Activated T-cell treated with anti-CD3 and anti-CD28 coated beads, Interleukin-2, amount 50 U/mL, for 24 hours (primary cell): ENCODE measurements at regions not wholly inside any gene's neighbourhood (a gene's known extent, or its start where the extent isn't known, plus 50 kb on each side); places are given as distances from the start of the nearest gene placed in this dataset.

ENCODE experiments used
- DNase-seq: peaks from one replicate; pipeline ENCODE4 v3.0.0-alpha.2; 2020
- H3K27ac Mint-ChIP-seq: 2 replicates; pipeline ENCODE4 v1.8.0; 2020; ENCODE audit warnings: mild to moderate bottlenecking, mixed read lengths
- H3K27me3 Mint-ChIP-seq: 2 replicates; pipeline ENCODE4 v1.8.0; 2020; ENCODE audit warnings: mixed read lengths
- H3K36me3 Mint-ChIP-seq: 2 replicates; pipeline ENCODE4 v1.8.0; 2020; ENCODE audit warnings: low read depth, mixed read lengths
- H3K4me1 Mint-ChIP-seq: 2 replicates; pipeline ENCODE4 v1.8.0; 2020; ENCODE audit warnings: low read depth, mixed read lengths
- H3K4me3 Mint-ChIP-seq: 2 replicates; pipeline ENCODE4 v1.8.0; 2020; ENCODE audit warnings: mild to moderate bottlenecking, moderate library complexity, mixed read lengths
- H3K9me3 Mint-ChIP-seq: 2 replicates; pipeline ENCODE4 v1.8.0; 2020; ENCODE audit warnings: mixed read lengths

DNA sequence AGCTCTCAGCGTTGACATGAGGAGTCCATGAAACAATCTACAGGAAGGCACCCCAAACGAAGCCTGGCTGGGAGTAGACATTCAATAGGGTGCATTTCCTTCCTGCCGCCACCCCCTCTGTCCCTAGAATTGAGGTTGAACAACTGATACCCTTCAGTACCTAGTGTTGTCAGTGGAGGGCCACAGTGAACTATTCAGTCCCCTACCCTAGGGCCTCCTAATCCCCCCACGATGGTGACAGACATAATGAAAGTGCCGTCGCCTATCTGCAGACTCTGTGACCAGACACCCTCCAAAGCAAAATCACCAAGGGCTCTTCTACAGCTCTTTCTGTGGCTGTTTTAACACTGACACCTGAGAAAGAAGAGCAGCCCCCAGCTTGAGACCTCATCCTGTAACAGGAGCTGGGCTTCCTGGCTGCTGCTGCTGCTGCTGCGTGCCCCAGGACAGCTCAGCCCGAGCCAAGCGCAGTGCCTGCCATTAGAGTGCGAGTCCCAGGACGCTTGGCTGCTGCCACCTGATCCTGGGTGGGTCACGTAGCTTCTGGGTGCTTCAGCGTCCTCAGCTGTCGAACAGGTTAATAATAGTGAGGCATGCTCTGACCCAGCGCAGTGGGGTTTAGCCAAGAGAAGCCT, 183.0 kb downstream of the ZBTB18 start:
- Mint-ChIP-seq H3K9me3 (no peaks in the 10 kb centered on the region), H3K4me3 (no peak overlapping the region), H3K4me1 (peaks cover 5% of the 10 kb centered on the region), H3K27ac (no peak overlapping the region), H3K36me3 (no peaks in the 10 kb centered on the region), H3K27me3 (peaks cover 6% of the 10 kb centered on the region)
- DNase-seq = no peak

DNA sequence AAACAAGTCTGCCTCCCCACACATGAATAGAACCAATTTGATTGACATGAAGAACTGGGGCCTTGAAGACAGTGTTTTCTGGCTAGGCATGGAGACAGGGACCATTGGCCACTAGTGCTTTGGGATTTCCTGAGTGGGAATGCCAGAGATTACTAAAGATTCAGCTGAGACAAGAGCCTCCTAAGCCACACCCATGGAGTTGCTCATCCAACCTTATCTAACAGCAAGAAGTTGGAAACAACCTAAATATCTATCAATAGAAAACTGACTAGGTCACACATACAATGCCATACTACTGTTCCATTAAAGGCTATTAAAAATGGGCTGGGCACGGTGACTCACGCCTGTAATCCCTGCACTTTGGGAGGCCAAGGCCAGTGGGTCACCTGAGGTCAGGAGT, 184.1 kb downstream of the ZBTB18 start:
- no peak overlapping the region for H3K4me3 Mint-ChIP-seq
- no peaks in the 10 kb centered on the region for H3K36me3 Mint-ChIP-seq
- no peak for DNase-seq
- H3K4me1 Mint-ChIP-seq = peaks cover 12% of the 10 kb centered on the region
- no peaks in the 10 kb centered on the region for H3K9me3 Mint-ChIP-seq
- peaks cover 6% of the 10 kb centered on the region for H3K27me3 Mint-ChIP-seq
- H3K27ac Mint-ChIP-seq = no peak overlapping the region

DNA sequence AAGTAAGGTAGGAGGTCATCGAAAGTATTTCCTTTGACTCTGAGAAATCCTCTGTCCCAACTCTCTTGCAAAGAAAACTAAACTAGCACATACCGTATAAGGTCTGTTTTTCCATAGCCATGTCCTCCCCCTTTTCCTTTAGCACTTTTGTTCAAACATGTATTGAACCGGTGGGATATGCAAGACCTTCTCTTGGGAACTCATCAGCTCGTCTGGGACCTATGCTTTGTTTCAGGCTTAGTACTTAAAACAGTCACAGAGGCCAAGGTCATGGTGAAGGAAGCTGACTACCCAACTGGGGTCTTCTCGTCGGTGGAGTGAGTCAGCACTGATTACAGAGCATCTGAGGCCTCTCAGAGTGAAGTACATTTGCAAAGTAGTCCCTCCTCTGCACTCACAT, 185.0 kb downstream of the ZBTB18 start:
- DNase-seq = no peak
- Mint-ChIP-seq H3K36me3 (no peaks in the 10 kb centered on the region), H3K4me3 (no peak overlapping the region)

DNA sequence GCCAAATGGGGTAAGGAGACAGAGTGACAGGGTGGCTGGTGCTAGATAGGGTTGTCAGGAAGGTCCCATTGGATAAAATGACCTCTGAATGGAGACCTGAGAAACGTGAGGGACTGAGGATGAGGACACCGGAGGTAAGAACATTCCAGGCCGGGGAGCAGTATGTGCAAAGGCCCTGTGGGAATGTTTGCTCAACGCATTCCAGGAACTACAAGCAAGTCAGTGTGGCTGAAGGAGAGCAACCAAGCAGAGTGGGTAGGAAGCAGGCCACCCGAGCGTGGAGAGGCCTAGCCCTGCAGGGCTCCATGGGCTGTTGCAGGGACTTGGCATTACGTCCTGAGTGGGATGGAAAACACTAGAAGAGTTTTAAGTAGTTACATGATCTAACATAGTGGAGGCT, 185.6 kb downstream of the ZBTB18 start:
- H3K9me3 Mint-ChIP-seq = no peaks in the 10 kb centered on the region
- H3K27ac Mint-ChIP-seq = no peak overlapping the region
- peaks cover 12% of the 10 kb centered on the region for H3K4me1 Mint-ChIP-seq
- DNase-seq = no peak
- H3K36me3 Mint-ChIP-seq = no peaks in the 10 kb centered on the region
- H3K27me3 Mint-ChIP-seq = peaks cover 3% of the 10 kb centered on the region
- no peak overlapping the region for H3K4me3 Mint-ChIP-seq

More for the DNA sequence above, 185.0 kb downstream of the ZBTB18 start:
- Mint-ChIP-seq H3K4me1 (peaks cover 12% of the 10 kb centered on the region), H3K27me3 (peaks cover 4% of the 10 kb centered on the region), H3K27ac (no peak overlapping the region), H3K9me3 (no peaks in the 10 kb centered on the region)

DNA sequence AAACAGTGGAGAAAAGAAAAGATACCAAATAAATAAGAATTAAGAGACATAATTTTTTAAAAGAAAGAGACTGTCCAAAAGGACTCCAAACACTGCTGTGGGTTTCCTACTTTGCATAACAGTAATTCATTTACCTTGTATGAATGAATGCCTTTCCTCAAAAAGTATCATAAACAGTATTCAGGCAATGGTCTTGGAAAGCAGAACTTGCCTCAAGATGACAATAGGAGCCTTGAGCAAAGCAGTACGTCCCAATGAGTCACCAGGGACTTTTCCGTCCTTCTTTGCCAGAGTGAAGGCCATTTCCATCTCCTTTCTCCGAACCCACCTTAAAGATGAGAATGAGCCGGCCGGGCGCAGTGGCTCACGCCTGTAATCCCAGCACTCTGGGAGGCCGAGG, 186.4 kb downstream of the ZBTB18 start:
- DNase-seq = no peak
- no peaks in the 10 kb centered on the region for H3K27me3 Mint-ChIP-seq
- H3K27ac Mint-ChIP-seq = no peak overlapping the region
- no peak overlapping the region for H3K4me3 Mint-ChIP-seq
- peaks cover 17% of the 10 kb centered on the region for H3K4me1 Mint-ChIP-seq
- no peaks in the 10 kb centered on the region for H3K36me3 Mint-ChIP-seq
- no peaks in the 10 kb centered on the region for H3K9me3 Mint-ChIP-seq

DNA sequence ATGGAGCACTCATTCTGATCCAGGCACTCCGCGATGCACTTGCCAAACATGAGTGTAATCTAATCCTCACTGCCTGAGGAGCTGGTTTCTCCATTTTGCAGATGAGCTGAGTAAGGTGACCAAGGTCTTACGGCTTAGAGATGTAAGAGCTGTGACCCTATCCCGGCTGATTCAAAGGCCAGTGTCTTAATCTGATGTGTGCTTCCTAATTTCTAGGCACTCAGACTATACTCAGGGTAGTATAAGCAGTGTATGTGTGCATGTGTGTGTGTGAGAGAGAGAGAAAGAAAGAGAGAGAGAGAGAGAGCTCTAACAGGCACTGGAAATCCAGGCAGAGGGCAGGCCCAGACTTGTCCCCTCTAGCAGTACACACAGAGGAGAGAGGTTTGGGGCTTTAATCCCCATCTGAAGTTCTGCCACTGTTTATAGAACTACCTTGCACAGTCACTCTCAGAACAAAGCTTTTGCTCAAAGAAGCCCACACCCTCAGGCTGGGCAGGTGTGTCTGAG, 188.2 kb downstream of the ZBTB18 start:
- peaks cover 20% of the 10 kb centered on the region for H3K4me1 Mint-ChIP-seq
- no peaks in the 10 kb centered on the region for H3K27me3 Mint-ChIP-seq
- no peaks in the 10 kb centered on the region for H3K36me3 Mint-ChIP-seq
- no peak overlapping the region for H3K4me3 Mint-ChIP-seq
- H3K9me3 Mint-ChIP-seq = no peaks in the 10 kb centered on the region
- peak overlapping the region; percentile 31 for H3K27ac Mint-ChIP-seq
- no peak for DNase-seq

DNA sequence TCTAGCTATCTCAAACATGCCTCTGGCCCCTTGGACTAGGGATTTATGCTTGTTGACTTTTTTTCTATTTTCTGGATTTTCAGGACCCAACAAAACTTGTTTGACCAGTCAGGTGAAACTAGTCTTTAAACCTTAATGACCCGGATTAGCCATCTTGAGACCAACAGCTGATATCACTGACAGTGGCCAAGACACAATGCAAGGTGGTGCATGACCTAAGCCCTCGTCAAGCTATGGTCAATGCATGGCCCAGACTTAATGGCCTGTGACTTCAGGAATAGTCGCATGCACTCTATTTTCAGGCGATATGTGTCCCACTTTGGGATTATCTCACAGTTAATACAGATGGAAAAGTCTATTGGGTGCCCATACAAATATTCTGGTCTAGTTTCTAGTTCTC, 190.4 kb downstream of the ZBTB18 start:
- H3K4me3 Mint-ChIP-seq = no peak overlapping the region
- no peaks in the 10 kb centered on the region for H3K9me3 Mint-ChIP-seq
- no peaks in the 10 kb centered on the region for H3K36me3 Mint-ChIP-seq
- no peak overlapping the region for H3K27ac Mint-ChIP-seq
- peaks cover 20% of the 10 kb centered on the region for H3K4me1 Mint-ChIP-seq
- no peak for DNase-seq
- H3K27me3 Mint-ChIP-seq = no peaks in the 10 kb centered on the region

DNA sequence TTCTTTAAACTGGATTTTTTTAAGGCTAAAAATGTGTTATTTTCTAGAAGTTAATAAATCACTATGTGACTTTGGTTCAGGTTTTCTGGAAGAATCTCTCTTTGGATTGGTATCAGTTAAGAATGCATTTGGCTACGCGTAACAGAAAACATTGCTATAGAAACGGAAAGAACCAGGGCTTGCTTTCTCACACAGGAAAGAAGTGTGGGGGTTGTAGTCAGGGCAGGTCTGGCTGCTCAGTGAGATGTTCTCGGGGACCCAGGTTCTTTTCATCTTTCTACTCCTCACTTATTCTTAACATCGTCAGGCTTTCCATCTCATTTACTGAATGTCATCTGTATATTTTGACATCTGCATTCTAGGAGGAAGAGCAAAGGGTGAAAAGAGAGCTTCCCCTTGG, 191.4 kb downstream of the ZBTB18 start:
- DNase-seq = no peak
- Mint-ChIP-seq H3K4me3 (no peak overlapping the region), H3K9me3 (no peaks in the 10 kb centered on the region), H3K27me3 (no peaks in the 10 kb centered on the region), H3K4me1 (peaks cover 20% of the 10 kb centered on the region), H3K27ac (no peak overlapping the region), H3K36me3 (no peaks in the 10 kb centered on the region)

DNA sequence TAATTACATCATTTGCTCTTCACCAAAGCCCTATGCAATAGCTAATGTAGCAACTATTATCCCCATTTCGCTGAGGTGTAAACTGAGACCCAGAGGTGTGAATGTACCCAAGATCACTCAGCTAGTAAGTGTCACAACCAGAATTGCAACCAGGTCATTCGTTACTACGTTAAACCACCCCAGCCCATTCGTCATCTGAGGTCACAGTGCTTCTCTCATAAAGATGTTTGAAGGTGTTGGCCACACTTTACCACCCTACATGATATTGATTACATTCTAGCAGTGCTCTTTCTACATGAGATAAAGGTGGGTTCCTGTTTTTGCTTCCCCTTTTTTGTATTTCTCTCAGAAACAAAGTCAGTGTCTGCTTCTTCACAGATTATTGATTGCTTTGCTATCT, 195.3 kb downstream of the ZBTB18 start:
- Mint-ChIP-seq H3K4me1 (peaks cover 10% of the 10 kb centered on the region), H3K4me3 (no peak overlapping the region), H3K36me3 (no peaks in the 10 kb centered on the region), H3K27ac (no peak overlapping the region), H3K27me3 (no peaks in the 10 kb centered on the region), H3K9me3 (no peaks in the 10 kb centered on the region)
- no peak for DNase-seq

DNA sequence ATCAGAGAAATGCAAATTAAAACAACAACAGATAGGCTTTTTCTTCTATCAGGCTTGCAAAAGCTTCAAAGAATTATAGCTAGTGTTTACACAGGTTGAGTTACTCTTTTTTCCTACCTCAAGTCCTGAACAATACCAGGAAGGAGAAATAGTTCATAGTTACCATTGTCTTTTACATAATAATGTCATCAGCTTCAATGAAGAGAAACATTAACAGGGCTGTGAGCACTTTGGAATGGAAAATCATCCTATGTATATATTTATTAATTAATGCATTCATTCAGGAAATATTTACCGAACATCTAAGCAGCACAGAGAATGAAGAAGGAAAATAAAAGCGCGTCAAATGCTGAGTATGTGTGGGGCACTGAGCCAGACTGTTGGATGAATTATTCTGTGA, 197.3 kb downstream of the ZBTB18 start:
- DNase-seq = no peak
- Mint-ChIP-seq H3K27ac (no peak overlapping the region), H3K4me3 (no peak overlapping the region), H3K9me3 (no peaks in the 10 kb centered on the region), H3K36me3 (no peaks in the 10 kb centered on the region), H3K27me3 (no peaks in the 10 kb centered on the region), H3K4me1 (no peaks in the 10 kb centered on the region)

DNA sequence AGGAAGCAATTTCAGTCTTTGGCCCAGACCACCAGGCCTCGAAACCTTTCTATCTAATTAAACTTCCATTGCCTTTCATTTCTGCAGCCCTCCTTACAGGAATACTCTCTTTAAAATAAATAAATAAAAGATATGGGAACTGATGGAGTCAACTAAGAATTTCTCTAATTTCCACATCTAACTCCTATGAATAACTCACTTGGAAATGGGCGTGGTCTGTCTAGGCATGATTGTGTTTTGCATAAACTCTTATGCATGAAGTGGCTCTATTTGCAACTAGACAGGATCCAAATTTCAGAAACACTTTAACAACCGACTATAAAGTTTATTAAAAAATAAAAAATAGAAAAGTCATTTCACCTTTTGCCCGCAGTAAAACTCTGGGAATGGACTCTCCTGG, 199.5 kb downstream of the ADSS2 start:
- H3K4me3 Mint-ChIP-seq = no peak overlapping the region
- DNase-seq = no peak
- no peak overlapping the region for H3K27ac Mint-ChIP-seq
- no peaks in the 10 kb centered on the region for H3K4me1 Mint-ChIP-seq
- peaks cover 2% of the 10 kb centered on the region for H3K27me3 Mint-ChIP-seq
- H3K36me3 Mint-ChIP-seq = no peaks in the 10 kb centered on the region
- peaks cover 2% of the 10 kb centered on the region for H3K9me3 Mint-ChIP-seq

DNA sequence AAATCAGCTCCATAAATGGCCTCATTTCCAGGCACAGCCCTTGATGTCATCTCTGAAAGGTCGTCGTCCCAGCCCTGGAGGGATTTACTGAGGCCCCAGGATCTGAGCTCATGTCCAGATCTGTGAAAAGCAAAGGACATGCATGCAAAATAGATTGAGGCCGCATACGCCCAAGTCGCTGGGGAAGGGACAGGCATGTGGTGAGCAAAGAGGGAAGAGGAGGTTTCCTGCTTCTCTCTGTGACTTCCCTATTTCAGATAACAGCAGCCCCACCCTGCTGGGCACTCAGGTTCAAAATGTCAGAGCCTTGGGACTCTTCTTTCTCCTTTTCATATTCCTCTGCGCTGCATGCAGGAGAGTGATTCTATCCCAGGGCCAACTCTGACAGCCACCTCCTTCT, 197.2 kb downstream of the ADSS2 start:
- Mint-ChIP-seq H3K9me3 (peaks cover 2% of the 10 kb centered on the region), H3K4me3 (no peak overlapping the region), H3K4me1 (no peaks in the 10 kb centered on the region), H3K36me3 (no peaks in the 10 kb centered on the region), H3K27me3 (peaks cover 2% of the 10 kb centered on the region), H3K27ac (no peak overlapping the region)
- no peak for DNase-seq

DNA sequence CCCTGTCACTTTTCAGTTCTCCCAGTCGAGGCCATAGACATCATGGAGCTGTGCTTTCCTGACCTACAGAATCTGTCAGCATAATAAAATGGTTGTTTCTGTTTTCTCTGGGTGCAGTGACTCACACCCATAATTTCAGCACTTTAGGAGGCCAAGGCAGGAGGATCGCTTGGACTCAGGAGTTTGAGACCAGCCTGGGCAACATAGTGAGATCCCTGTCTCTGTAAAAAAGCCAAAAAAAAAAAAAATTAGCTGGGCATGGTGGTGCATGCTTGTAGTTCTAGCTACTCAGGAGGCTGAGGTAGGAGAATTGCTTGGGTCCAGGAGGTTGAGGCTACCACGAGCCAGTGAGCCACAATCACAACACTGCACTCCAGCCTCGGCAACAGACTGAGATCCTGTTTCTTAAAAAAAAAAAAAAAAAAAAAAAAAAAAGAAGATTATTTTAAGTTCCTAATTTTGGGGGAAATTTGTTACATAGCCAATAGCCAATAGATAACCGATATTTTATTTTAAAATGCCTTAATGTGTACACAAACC, 196.2 kb downstream of the ADSS2 start:
- Mint-ChIP-seq H3K27me3 (peaks cover 2% of the 10 kb centered on the region), H3K27ac (no peak overlapping the region), H3K4me1 (no peaks in the 10 kb centered on the region), H3K9me3 (peaks cover 2% of the 10 kb centered on the region), H3K36me3 (no peaks in the 10 kb centered on the region), H3K4me3 (no peak overlapping the region)
- no peak for DNase-seq

DNA sequence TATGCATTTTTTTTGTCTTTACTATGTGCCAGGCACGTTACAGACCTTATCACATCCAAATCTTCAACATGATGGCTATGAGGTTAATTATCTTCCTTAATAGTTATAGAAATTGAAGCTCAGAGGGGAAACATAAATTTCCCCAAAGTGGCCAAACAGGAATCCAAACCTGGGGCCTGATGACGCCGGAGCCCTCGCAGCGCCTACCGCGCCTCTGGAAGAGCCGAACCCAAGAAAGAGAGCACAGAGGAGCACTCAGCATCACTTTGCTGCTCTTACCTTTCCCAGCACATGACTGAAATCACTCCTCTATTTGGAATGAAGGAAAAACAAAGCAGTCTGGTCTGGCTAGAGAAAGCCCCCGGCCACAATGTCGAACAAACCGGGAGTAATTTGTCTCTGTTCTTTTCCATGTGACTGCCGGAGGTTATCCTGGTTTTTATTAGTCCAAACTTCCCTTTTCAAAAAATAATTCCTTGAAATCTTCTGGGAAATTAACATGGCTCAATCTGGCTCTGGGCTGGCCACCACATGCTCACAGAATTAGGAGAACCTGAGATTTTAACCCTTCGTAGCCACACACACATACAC, 195.5 kb downstream of the ADSS2 start:
- no peaks in the 10 kb centered on the region for H3K4me1 Mint-ChIP-seq
- H3K4me3 Mint-ChIP-seq = no peak overlapping the region
- H3K27me3 Mint-ChIP-seq = peaks cover 2% of the 10 kb centered on the region
- H3K9me3 Mint-ChIP-seq = peaks cover 2% of the 10 kb centered on the region
- no peak overlapping the region for H3K27ac Mint-ChIP-seq
- H3K36me3 Mint-ChIP-seq = no peaks in the 10 kb centered on the region
- DNase-seq = no peak

DNA sequence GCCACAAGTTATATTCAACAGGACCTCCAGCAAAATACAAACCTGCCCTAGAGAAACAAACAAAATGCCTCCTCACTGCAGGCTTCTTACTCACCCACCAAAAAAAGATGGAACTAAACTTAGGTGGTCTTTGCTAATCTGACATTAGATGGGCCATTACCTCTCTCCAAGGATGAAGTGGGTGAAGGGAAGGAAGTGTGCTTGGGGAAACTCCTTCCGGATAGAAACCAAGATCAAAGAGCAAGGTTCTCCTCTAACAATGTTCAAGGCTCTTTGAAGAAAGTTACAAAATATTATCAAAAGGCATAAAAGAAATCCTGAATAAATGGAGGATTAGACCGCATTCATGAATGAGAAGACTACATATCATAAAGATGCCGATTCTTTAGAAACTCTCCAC, 187.5 kb downstream of the ADSS2 start:
- Mint-ChIP-seq H3K36me3 (no peaks in the 10 kb centered on the region), H3K4me3 (no peak overlapping the region), H3K9me3 (no peaks in the 10 kb centered on the region), H3K27me3 (no peaks in the 10 kb centered on the region), H3K4me1 (no peaks in the 10 kb centered on the region), H3K27ac (no peak overlapping the region)
- DNase-seq = no peak
